ENCODE measurements at regions not wholly inside any gene's neighbourhood (a gene's known extent, or its start where the extent isn't known, plus 50 kb on each side); places are given as distances from the start of the nearest gene placed in this dataset.

- no peak for TF ChIP-seq EZH2phosphoT487 (IDR thresholded peaks at IDR 0.05; ENCODE audit: borderline replicate concordance, low read depth, low read length)
- TF ChIP-seq, protein P1, sequence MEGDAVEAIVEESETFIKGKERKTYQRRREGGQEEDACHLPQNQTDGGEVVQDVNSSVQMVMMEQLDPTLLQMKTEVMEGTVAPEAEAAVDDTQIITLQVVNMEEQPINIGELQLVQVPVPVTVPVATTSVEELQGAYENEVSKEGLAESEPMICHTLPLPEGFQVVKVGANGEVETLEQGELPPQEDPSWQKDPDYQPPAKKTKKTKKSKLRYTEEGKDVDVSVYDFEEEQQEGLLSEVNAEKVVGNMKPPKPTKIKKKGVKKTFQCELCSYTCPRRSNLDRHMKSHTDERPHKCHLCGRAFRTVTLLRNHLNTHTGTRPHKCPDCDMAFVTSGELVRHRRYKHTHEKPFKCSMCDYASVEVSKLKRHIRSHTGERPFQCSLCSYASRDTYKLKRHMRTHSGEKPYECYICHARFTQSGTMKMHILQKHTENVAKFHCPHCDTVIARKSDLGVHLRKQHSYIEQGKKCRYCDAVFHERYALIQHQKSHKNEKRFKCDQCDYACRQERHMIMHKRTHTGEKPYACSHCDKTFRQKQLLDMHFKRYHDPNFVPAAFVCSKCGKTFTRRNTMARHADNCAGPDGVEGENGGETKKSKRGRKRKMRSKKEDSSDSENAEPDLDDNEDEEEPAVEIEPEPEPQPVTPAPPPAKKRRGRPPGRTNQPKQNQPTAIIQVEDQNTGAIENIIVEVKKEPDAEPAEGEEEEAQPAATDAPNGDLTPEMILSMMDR (conservative IDR thresholded peaks at IDR 0.05; ENCODE audit: low read length) = no peak
- ChIA-PET CTCF (ENCODE audit: unreplicated experiment) (no interaction called here), POLR2A (no interaction called here)
- Histone ChIP-seq H2AFZ (ENCODE audit: low read length) (no peak overlapping the region), H3K79me2 (ENCODE audit: insufficient read depth, low read depth, low read length) (no peaks in the 10 kb centered on the region), H3K9me2 (ENCODE audit: insufficient read depth, low read length) (no peaks in the 10 kb centered on the region), H3K9me3 (ENCODE audit: low read length) (no peaks in the 10 kb centered on the region), H3K36me3 (ENCODE audit: insufficient read depth, low read length) (no peaks in the 10 kb centered on the region), H3K27ac (ENCODE audit: low read depth, low read length, poor library complexity, severe bottlenecking) (no peak overlapping the region), H4K20me1 (ENCODE audit: insufficient read depth, low read length) (no peaks in the 10 kb centered on the region), H3K4me2 (ENCODE audit: low read length) (no peak overlapping the region), H3K4me3 (ENCODE audit: low read depth, low read length, poor library complexity, severe bottlenecking) (no peak overlapping the region), H3K4me1 (ENCODE audit: insufficient read depth, low read length, poor library complexity, severe bottlenecking) (no peaks in the 10 kb centered on the region)
- no TSS peak for BruUV-seq (replicated peaks)
- DNase-seq (ENCODE audit: low spot score) = no peak
- intact Hi-C loops (cut with micrococcal nuclease; ENCODE audit: unreplicated experiment) = no loop called here
Observed at GRCh38 chr18:37721544-37722522, 156.2 kb upstream of the CELF4 start.

- CTCF ChIA-PET (ENCODE audit: unreplicated experiment) = no interaction called here
Observed at GRCh38 chr18:37720663-37721062, 155.1 kb upstream of the CELF4 start.

More at GRCh38 chr18:37720663-37721062, 155.1 kb upstream of the CELF4 start:
- BruUV-seq (replicated peaks) = no TSS peak
- H3K79me2 ChIP-seq (ENCODE audit: insufficient read depth, low read depth, low read length) = no peaks in the 10 kb centered on the region
- no peaks in the 10 kb centered on the region for H3K9me3 ChIP-seq (ENCODE audit: low read length)
- no peak overlapping the region for H3K4me3 ChIP-seq (ENCODE audit: low read depth, low read length, poor library complexity, severe bottlenecking)
- no peak overlapping the region for H3K4me2 ChIP-seq (ENCODE audit: low read length)
- no peak overlapping the region for H2AFZ ChIP-seq (ENCODE audit: low read length)
- H4K20me1 ChIP-seq (ENCODE audit: insufficient read depth, low read length) = no peaks in the 10 kb centered on the region
- no peak for TF ChIP-seq EZH2phosphoT487 (IDR thresholded peaks at IDR 0.05; ENCODE audit: borderline replicate concordance, low read depth, low read length)
- TF ChIP-seq, protein P1 (conservative IDR thresholded peaks at IDR 0.05; ENCODE audit: low read length) = no peak
- POLR2A ChIA-PET = no interaction called here
- H3K27ac ChIP-seq (ENCODE audit: low read depth, low read length, poor library complexity, severe bottlenecking) = no peak overlapping the region
- intact Hi-C loops (cut with micrococcal nuclease; ENCODE audit: unreplicated experiment) = no loop called here
- no peaks in the 10 kb centered on the region for H3K9me2 ChIP-seq (ENCODE audit: insufficient read depth, low read length)
- no peaks in the 10 kb centered on the region for H3K4me1 ChIP-seq (ENCODE audit: insufficient read depth, low read length, poor library complexity, severe bottlenecking)
- no peak for DNase-seq (ENCODE audit: low spot score)
- H3K36me3 ChIP-seq (ENCODE audit: insufficient read depth, low read length) = no peaks in the 10 kb centered on the region
